Spinal cord (tissue), 9 donors: ENCODE measurements at regions not wholly inside any gene's neighbourhood (a gene's known extent, or its start where the extent isn't known, plus 50 kb on each side); places are given as distances from the start of the nearest gene placed in this dataset.
A peak's percentile ranks its signal among the peaks of the same experiment; 100 is the strongest.

Experiments used
- DNase-seq, 6 donors: peaks; one replicate each; pipeline versions ENCODE4 v3.0.0 to v3.0.0-alpha.2; 2013 to 2015; ENCODE audit warnings: low spot score in 6 of 6, low read depth in 4 of 6
- H3K27ac ChIP-seq: one replicate; pipeline ENCODE4 v1.5.1; 2013; ENCODE audit warnings: low read depth, low read length, control low read depth
- H3K27me3 ChIP-seq: one replicate; pipeline ENCODE4 v1.6.1; 2013; ENCODE audit warnings: low read length; ENCODE audit not compliant: control insufficient read depth, insufficient read depth
- H3K36me3 ChIP-seq: one replicate; pipeline ENCODE4 v1.6.1; 2013; ENCODE audit warnings: low read length; ENCODE audit not compliant: control insufficient read depth, insufficient read depth
- H3K4me1 ChIP-seq: one replicate; pipeline ENCODE4 v1.6.1; 2013; ENCODE audit warnings: low read length; ENCODE audit not compliant: control insufficient read depth, insufficient read depth
- H3K4me3 ChIP-seq: one replicate; pipeline ENCODE4 v1.5.1; 2013; ENCODE audit warnings: low read depth, low read length, control low read depth
- H3K9me3 ChIP-seq: one replicate; pipeline ENCODE4 v1.6.1; 2013; ENCODE audit warnings: low read length; ENCODE audit not compliant: control insufficient read depth, insufficient read depth
- WGBS: methylation state at CpG from one replicate; pipeline ENCODE4 v1.1.5; 2013; ENCODE audit warnings: missing lambda C conversion rate; ENCODE audit not compliant: insufficient coverage; 5-methylcytosine and 5-hydroxymethylcytosine counted together
- donor health status: healthy.

DNA sequence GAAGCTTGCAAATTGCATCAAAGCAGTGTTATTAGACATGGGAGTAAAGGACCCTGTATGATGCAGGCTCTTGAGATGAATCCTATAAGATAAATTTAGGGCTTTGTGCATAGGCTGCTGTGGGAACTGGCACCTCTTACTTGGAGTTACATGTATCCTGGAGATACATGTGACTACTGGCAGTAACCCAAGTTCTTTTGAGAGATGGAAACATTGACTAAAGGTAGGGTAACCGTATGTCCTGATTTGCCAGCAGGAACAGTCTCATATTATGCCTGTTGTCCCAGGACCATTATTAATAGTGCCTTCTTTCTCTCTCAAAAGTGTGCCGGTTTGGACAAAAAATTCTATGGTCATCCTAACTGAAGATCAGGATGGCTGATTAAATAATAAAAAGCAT, 195.4 kb downstream of the LACC1 start:
- Histone ChIP-seq H3K36me3 (no peaks in the 10 kb centered on the region), H3K27ac (no peak overlapping the region), H3K4me1 (no peaks in the 10 kb centered on the region), H3K27me3 (no peaks in the 10 kb centered on the region), H3K4me3 (no peak overlapping the region), H3K9me3 (peaks cover 4% of the 10 kb centered on the region)
- DNase-seq: peak in 1 of 6 donors; percentile 43
- WGBS: 80% methylated on average over 1 of the region's 2 CpGs

DNA sequence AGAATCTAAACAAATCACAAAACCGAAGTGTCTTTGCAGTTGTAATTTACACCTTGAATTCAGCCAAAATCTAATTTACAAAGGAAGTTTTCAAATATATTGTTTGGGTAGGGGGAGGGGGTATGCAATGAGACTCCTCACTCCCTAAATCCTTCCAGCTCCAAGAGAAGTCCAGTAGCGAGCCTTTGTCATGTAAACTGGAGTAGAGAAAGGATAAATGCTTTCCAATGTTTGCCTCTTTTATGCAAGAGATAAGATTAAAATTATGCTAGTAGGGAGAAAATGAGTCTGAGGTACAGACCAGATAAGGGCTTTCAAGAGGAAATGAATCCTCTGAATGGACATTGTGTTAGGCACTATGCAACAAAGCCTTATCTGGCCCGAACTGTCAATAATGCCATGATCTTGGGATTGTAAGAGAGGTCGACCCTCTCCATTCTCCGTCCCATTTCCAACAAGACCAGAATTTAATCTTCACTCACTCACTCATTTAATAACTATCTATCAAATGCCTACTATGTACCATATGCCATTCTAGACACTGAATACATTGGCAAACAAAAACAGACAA, 199.2 kb downstream of the LACC1 start:
- H3K4me1 ChIP-seq: no peaks in the 10 kb centered on the region
- no peak overlapping the region for H3K4me3 ChIP-seq
- 56% methylated on average over 3 of the region's 5 CpGs for WGBS
- no peaks in the 10 kb centered on the region for H3K36me3 ChIP-seq
- no peak for DNase-seq
- no peak overlapping the region for H3K27ac ChIP-seq
- H3K27me3 ChIP-seq: no peaks in the 10 kb centered on the region
- no peaks in the 10 kb centered on the region for H3K9me3 ChIP-seq

DNA sequence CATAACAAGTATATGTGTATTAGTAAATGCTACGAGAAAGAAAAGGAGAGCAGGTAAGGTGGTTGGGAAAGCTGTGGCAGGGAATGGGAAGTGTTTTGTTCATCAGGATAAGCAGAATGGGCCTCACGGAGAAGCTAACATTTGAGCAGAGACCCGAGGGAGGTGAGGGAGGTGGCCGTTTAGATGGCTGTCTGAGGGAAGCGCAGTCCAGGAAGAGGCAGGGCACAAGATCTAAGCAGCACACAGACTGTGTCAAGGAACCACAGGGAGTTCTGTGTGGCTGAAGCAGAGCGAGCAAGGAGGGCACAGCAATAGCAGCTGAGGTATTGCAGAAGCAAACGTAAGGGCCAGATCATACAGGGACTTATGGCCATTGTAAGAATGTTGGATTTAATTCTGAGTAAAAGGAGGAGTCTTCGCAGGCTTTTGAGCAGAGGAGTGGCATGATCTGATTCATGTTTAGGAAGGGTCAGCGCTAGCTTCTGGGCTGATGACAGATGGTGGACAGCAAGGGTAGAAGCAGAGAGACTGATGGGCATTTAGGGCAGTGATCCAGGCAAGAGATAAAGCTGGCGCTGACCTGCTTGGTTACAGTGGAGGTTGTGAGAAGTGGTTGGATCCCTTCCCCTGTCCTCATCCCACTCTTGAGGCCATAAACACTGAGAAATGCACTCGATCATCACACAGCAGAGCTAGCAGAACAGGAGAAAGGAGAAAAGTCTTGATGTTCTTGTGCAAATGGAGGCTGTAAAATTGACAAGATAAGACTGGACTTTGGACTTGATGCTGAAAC, 199.9 kb downstream of the LACC1 start:
- Histone ChIP-seq H3K4me1 (no peaks in the 10 kb centered on the region), H3K9me3 (no peaks in the 10 kb centered on the region), H3K27ac (no peak overlapping the region), H3K4me3 (no peak overlapping the region), H3K27me3 (no peaks in the 10 kb centered on the region), H3K36me3 (no peaks in the 10 kb centered on the region)
- 74% methylated on average over 10 of the region's 11 CpGs for WGBS
- DNase-seq: no peak

DNA sequence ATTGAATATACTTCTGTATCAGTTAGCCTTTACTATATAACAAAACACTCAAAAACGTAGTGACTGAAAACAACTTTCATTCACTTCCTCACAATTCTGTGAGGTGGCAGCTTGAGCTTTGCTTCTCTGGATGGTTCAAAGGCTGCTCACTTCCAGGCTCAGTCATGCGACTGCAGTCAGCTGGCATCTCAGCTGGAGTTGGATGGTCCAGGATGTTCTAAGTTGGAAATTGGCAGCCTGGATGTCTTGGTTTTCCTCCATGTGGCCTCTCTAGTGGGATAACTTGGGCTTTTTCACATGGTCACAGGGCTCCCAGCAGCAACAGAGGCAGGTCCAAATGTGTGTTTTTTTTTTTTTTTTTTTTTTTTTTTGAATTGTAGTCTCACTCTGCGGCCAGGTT, 204.4 kb downstream of the LACC1 start:
- H3K27ac ChIP-seq: no peak overlapping the region
- DNase-seq: no peak
- no peaks in the 10 kb centered on the region for H3K27me3 ChIP-seq
- H3K9me3 ChIP-seq: no peaks in the 10 kb centered on the region
- no peak overlapping the region for H3K4me3 ChIP-seq
- H3K36me3 ChIP-seq: no peaks in the 10 kb centered on the region
- no peaks in the 10 kb centered on the region for H3K4me1 ChIP-seq
- WGBS: 91% methylated on average over 1 of the region's 3 CpGs

DNA sequence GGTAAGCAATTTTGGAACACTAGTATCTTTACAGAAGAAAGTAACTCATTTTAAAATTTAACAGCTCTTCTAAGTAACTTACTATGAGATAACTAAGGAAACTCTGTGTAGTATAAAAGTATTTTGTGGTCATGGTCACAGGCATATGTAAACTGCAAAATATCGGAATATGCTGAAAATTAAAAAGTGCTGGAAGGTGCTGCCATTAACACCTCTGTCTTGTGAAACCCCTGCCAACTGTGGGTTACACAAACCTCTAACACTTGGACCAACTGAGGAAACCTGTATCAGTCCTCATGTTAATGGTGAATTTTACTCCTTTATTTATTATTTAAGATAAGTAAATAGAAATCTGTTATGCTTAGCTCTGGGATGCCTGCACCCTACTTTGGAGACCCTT, 206.7 kb downstream of the LACC1 start:
- H3K27ac ChIP-seq: no peak overlapping the region
- H3K27me3 ChIP-seq: no peaks in the 10 kb centered on the region
- H3K9me3 ChIP-seq: no peaks in the 10 kb centered on the region
- no peak overlapping the region for H3K4me3 ChIP-seq
- WGBS: no CpG with 5 or more reads among the region's 1 CpG
- no peak for DNase-seq
- no peaks in the 10 kb centered on the region for H3K4me1 ChIP-seq
- H3K36me3 ChIP-seq: no peaks in the 10 kb centered on the region

DNA sequence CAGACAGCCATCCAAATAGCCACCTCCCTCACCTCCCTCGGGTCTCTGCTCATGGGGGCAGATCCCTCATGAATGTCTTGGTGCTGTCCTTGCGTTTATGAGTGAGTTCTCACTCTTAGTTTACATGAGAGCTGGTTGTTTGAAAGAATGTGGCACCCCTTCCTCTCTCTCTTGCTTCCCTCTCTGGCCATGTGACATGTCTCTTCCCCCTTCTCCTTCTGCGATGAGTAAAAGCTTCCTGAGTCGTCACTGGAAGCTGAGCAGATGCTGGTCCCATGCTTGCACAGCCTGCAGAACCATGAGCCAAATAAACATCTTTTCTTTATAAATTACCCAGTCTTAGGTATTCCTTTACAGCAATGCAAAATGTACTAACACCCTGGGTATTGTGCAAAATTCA, 208.7 kb downstream of the LACC1 start:
- Histone ChIP-seq H3K4me3 (no peak overlapping the region), H3K27me3 (no peaks in the 10 kb centered on the region), H3K9me3 (no peaks in the 10 kb centered on the region), H3K36me3 (no peaks in the 10 kb centered on the region), H3K4me1 (no peaks in the 10 kb centered on the region), H3K27ac (no peak overlapping the region)
- no peak for DNase-seq
- WGBS: 96% methylated on average over 2 of the region's 4 CpGs

DNA sequence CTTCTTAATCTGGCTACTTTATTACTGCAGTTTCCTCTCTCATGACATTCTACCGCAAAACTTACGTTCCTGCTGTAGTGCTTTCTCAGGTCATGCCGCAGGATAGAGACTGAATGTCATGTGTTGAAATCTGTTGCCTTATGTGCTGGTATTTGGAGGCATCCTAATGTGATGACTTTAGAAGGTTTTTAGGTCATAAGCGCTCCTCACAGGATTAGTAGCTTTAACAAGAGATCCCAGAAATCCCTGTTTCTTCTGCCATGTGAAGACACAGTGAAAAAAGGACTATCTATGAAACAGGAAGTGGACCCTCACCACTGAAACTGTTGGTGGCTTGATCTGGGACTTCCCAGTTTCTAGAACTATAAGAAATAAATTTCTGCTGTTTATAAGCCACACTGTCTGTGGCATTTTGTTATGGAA, 209.3 kb downstream of the LACC1 start:
- no CpG with 5 or more reads among the region's 4 CpGs for WGBS
- Histone ChIP-seq H3K36me3 (no peaks in the 10 kb centered on the region), H3K4me3 (no peak overlapping the region), H3K27ac (no peak overlapping the region), H3K27me3 (no peaks in the 10 kb centered on the region), H3K4me1 (no peaks in the 10 kb centered on the region), H3K9me3 (no peaks in the 10 kb centered on the region)
- DNase-seq: no peak

DNA sequence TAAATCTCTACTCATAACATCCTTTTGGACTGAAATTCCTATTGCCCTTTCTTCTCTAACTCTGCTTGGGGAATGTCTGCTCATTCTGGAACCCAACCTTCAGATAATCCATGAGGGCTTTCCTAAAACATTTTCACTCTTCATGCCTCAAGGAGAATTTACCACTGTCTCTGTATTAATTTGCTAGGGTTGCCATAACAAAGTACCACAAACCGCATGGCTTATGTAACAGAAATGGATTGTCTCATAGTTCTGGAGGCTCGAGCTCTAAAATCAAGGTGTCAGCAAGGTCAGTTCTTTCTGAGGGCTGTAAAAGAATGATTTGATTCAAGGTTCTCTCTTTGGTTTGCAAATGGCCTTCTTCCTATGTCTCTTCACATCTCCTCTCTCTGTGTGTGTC, 209.7 kb downstream of the LACC1 start:
- H3K27ac ChIP-seq: no peak overlapping the region
- no peaks in the 10 kb centered on the region for H3K9me3 ChIP-seq
- H3K4me3 ChIP-seq: no peak overlapping the region
- H3K27me3 ChIP-seq: no peaks in the 10 kb centered on the region
- no peaks in the 10 kb centered on the region for H3K36me3 ChIP-seq
- DNase-seq: no peak
- H3K4me1 ChIP-seq: no peaks in the 10 kb centered on the region
- 100% methylated on average over 1 of the region's 2 CpGs for WGBS

DNA sequence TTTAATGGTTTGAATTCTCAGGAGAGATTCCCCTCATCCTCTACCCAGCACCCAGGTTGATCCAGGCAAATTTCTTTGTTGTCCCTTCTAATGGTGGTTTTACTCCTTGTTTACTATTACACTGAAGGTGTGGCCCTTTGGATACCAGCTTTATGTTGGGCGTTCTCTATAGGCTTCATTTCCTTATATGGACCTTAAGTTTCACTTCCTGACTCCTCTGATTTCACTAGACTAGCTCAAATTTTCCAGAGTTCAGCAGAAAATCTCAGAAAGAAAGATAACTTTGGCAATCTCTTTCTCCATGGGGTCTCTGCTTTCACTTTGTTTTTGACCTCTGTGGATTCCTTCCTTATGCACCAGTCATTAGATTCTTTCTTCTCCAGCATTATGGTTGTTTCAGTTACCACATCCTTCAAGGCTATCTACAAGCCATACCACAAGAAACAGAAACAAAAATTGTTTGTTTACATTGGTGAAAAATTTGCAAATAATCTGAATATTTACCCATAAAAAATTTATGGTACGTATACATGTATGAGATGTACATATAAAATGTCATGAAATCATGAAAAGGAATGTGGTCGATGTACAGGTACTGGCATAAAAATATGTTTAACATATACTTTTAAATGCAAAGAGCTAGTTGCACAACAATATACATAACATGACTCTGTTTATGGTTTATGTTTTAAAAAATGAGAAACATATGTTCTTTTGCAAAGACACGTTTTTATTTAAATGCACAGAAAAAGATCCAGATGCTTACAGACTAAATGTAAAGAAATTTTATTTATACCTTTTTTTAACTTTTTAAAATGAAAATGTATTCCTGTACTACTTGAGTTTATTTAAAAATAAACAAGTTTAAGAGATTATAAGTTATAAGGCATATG, 212.6 kb downstream of the LACC1 start:
- Histone ChIP-seq H3K4me1 (no peaks in the 10 kb centered on the region), H3K4me3 (no peak overlapping the region), H3K27me3 (no peaks in the 10 kb centered on the region), H3K27ac (no peak overlapping the region), H3K9me3 (no peaks in the 10 kb centered on the region), H3K36me3 (no peaks in the 10 kb centered on the region)
- no peak for DNase-seq
- WGBS: 100% methylated on average over 1 of the region's 4 CpGs
